ENCODE measurements at regions not wholly inside any gene's neighbourhood (a gene's known extent, or its start where the extent isn't known, plus 50 kb on each side); places are given as distances from the start of the nearest gene placed in this dataset.

- Histone ChIP-seq H4K5ac (ENCODE audit: insufficient read length, low read depth, low read length) (no peak overlapping the region), H2BK12ac (ENCODE audit: insufficient read length, low read depth, low read length) (no peak overlapping the region), H3K23me2 (ENCODE audit: insufficient read length, low read depth, low read length, poor library complexity, severe bottlenecking) (no peaks in the 10 kb centered on the region), H3K4me2 (ENCODE audit: insufficient read depth, insufficient read length, low read length) (no peak overlapping the region), H3K27me3 (ENCODE audit: insufficient read depth, low read length) (no peaks in the 10 kb centered on the region), H3K56ac (ENCODE audit: insufficient read length, low read depth, low read length) (no peak overlapping the region), H3K79me2 (ENCODE audit: insufficient read depth, low read length) (no peaks in the 10 kb centered on the region), H3K14ac (ENCODE audit: insufficient read depth, low read length) (no peak overlapping the region), H4K20me1 (ENCODE audit: control insufficient read depth, insufficient read depth, insufficient read length) (no peaks in the 10 kb centered on the region), H4K8ac (replicated peaks; ENCODE audit: insufficient read length, low read depth, low read length) (no peak overlapping the region), H3K4ac (ENCODE audit: low read depth, low read length) (no peak overlapping the region), H3K9me3 (ENCODE audit: control insufficient read depth, low read depth, low read length) (no peaks in the 10 kb centered on the region), H2BK20ac (ENCODE audit: low read depth, low read length, poor library complexity, severe bottlenecking) (no peak overlapping the region), H2BK120ac (ENCODE audit: low read depth, low read length, poor library complexity, severe bottlenecking) (no peak overlapping the region), H3K18ac (ENCODE audit: insufficient read length, low read depth, low read length) (no peak overlapping the region), H3K23ac (ENCODE audit: insufficient read length, low read depth, low read length) (no peak overlapping the region), H3K27ac (ENCODE audit: insufficient read length, low read depth, low read length) (no peak overlapping the region), H3K79me1 (ENCODE audit: insufficient read depth, low read depth, low read length, poor library complexity, severe bottlenecking) (no peaks in the 10 kb centered on the region), H4K91ac (ENCODE audit: insufficient read length, low read depth, low read length) (no peak overlapping the region), H2AFZ (ENCODE audit: low read length) (no peak overlapping the region), H3T11ph (ENCODE audit: low read length) (no peak overlapping the region), H3K4me1 (ENCODE audit: insufficient read depth, low read length) (no peaks in the 10 kb centered on the region), H3K9ac (ENCODE audit: extremely low read depth, insufficient read length, low read length) (no peak overlapping the region), H2BK5ac (ENCODE audit: insufficient read length, low read length) (no peak overlapping the region), H2AK5ac (ENCODE audit: insufficient read length, low read length) (no peak overlapping the region), H2BK15ac (ENCODE audit: low read depth, low read length) (no peak overlapping the region)
- DNase-seq, result no peak
- H3K27ac Mint-ChIP-seq, result no peak overlapping the region
- H3K4me1 Mint-ChIP-seq, result peaks cover 0 to 3% of the 10 kb centered on the region in 2 experiments; a peak in 2 of 4 replicates
- peaks cover 0 to 7% (median 1%) of the 10 kb centered on the region in 3 experiments; a peak in 2 of 7 replicates for H3K36me3 Mint-ChIP-seq (ENCODE audit: insufficient read depth in 1 of 3, low read depth in 3 of 3)
- no peak for TF ChIP-seq CTCF (conservative IDR thresholded peaks at IDR 0.05)
- no CpG with 5 or more reads among the region's 6 CpGs for WGBS (ENCODE audit: extremely low coverage, insufficient read length, low lambda C conversion rate)
- no peaks in the 10 kb centered on the region for H3K27me3 Mint-ChIP-seq (ENCODE audit: low read depth)
- H3K4me3 Mint-ChIP-seq, result no peak overlapping the region
- H3K9me3 Mint-ChIP-seq, result peaks cover 4 to 5% of the 10 kb centered on the region in 2 experiments; a peak in 4 of 5 replicates
Measured at GRCh38 chr5:5591567-5591966, 169.1 kb downstream of the ICE1 start.
